GM12872 (cell line): ENCODE measurements at regions not wholly inside any gene's neighbourhood (a gene's known extent, or its start where the extent isn't known, plus 50 kb on each side); places are given as distances from the start of the nearest gene placed in this dataset.

Experiments used
- TF ChIP-seq, protein P1 (sequence below): IDR thresholded peaks from 3 replicates; pipeline ENCODE4 v1.5.1; 2011; ENCODE audit warnings: low read depth, mild to moderate bottlenecking, low read length, moderate library complexity; ENCODE audit not compliant: insufficient read depth

DNA sequence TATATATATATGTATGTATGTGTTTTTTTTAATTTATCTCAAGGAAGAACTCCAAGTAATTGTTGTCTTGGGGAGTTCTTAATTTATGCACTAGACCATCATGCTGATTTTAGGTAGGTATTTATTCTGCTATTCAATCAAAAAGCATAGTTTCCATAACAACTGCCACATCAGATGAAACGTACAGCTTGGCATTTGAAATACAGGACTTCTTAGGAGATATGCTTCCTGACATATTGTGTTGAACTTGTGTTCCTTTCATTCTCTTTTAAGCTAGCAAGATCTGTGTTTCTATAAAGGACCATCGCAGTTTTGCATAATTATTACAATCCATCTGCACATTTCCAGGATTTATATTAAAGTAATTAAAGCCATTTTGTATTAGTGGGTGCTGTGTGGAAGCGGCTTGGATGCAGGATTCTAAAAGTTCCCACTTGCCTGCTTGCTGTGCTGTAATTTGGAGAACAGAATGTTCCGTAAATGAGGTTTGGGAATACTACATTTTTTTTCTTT is 343.5 kb upstream of the FANCL start:
- TF ChIP-seq, protein P1, sequence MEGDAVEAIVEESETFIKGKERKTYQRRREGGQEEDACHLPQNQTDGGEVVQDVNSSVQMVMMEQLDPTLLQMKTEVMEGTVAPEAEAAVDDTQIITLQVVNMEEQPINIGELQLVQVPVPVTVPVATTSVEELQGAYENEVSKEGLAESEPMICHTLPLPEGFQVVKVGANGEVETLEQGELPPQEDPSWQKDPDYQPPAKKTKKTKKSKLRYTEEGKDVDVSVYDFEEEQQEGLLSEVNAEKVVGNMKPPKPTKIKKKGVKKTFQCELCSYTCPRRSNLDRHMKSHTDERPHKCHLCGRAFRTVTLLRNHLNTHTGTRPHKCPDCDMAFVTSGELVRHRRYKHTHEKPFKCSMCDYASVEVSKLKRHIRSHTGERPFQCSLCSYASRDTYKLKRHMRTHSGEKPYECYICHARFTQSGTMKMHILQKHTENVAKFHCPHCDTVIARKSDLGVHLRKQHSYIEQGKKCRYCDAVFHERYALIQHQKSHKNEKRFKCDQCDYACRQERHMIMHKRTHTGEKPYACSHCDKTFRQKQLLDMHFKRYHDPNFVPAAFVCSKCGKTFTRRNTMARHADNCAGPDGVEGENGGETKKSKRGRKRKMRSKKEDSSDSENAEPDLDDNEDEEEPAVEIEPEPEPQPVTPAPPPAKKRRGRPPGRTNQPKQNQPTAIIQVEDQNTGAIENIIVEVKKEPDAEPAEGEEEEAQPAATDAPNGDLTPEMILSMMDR, result no peak

DNA sequence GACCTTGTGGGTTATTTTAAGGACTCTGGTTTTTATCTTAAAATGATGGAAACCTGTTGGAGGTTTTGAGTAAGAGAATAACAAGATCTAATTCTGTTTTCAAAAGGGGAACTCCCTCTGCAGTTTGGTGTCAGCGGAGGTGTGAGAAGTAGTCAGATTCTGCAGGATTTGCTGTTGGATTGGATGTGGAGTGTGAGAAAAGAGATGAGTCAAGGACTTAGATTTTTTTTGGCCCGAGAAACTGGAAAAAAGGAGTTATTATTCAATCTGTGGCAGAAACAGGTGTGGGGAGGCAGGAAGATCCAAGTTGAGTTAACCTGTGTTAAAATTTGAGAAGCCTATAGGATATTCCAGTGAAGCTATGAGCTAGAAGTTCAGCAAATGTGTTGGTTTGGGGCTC is 337.2 kb upstream of the FANCL start:
- TF ChIP-seq, protein P1, result no peak

DNA sequence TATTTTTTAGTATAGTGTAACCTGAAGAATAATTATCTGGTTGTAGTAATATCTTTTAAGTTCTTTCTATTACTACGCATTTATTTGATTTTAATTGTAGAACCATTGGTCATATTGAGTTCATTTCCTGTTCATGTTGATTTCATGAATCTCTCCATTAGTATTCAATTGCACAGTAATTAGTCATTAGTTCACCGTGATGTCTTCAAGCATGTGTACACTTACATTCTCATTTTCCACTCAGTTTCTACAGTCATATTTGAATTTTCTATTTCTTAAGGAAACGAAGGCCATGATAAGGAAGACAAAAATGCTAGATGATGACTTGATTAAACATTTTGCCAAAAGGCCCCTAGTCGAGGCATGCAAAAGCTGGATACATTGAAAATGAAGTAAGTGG is 333.7 kb upstream of the FANCL start:
- TF ChIP-seq, protein P1, result no peak

DNA sequence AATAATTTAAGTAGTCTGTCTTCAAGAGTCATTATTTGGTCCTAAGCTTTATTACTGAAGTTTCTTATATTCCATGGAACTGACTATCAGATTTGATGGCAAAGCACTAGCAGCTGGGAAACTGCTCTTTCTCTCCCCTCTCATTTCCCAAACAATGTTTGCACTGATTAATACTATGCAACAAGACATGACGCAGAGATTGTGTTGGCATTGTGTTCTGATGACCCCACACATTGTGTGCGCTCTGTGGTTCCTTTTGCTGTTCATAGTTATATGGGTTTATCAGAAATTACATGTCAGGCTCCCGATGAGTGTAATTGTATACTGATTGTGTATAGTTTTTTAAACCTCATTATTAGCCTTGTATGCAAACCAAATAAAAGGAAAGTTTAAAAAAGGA is 331.6 kb upstream of the FANCL start:
- TF ChIP-seq, protein P1, result no peak

DNA sequence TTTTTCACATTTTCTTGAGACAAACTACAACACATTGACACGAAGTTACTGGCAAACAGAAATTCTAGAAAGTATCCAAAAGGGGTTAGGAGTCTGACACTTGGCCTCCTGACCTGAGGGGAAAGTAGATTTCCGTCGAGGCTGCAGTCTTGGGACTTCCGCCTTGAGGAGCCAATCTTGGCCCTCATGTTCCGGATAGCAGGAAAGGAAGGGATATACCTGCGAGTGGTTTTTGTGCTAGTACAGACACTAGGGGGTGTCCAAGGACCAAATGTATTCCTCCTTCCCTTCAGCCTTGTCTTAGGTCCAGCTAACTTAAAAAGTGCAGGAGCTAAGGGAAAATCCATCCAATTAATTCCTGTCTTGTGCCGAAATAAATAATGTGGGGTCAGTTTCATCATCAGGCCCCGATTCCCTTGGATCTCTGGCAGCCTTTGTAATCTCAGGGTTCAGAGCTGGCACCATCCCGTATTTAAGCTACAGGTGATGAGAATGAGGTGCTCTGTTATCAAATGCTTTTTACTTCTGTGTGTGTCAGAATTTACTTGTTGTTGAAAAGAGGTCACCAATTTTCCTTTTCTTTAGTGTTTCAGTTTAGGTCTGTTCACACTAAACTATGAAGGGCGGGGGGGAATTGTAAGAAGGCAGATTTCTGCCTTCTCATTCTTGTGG is 330.2 kb upstream of the FANCL start:
- TF ChIP-seq, protein P1, result peak; percentile 72

DNA sequence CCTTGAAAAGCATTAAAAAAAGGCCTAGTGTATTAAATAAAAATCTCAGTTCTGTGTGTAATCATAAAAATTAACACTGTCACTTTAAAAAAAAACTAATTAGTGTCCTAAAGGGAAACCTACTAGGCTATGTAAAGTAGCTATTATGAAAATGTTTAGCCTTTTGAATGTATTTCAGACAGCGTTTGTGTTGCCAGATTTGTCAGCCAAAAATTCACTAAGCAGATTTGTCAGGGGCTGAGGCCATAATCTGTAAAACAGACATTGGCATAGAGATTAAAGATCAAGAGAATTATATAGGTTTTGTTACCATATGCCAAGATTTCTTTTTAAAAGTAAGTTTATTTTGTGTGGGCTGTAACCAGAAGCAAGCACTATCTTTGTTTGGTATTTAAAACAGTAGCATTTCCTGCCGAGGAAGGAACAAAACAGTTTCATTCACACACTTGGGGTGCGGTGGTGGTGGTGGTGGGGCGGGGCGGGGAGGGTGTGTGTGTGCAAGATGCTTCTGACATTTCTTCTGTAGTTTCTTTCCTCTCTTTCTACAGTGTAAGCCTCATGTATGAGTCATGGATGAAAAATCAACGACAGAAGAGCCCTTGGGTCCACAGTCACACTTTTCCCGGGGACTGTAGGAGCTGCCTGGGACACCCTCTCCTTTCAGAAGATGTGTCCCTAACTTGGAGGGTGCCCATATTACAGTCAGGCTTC is 328.5 kb upstream of the FANCL start:
- TF ChIP-seq, protein P1, result no peak

DNA sequence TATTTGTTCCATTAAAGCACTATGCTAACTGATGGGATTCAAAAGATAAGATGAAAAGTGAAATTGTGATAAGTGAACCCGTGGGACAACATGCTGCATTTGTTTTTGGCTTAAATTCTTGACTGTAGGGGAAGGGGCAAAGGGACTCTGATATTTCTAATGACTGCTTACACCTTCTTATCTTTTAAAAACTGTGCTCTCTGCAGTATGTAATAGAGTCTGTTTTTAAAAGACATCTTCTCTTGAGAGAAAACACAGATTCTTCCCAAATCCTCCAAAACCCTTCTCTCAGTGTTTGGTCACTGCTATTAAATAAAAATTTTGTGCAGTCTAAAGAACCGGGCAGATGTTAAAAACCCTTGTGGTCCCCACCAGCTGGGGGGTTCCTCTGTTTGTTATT is 327.8 kb upstream of the FANCL start:
- TF ChIP-seq, protein P1, result no peak
